Activated T-helper 17 cell treated with anti-CD3 and anti-CD28 coated beads, Interleukin-2, amount 50 U/mL, for 72 hours (primary cell): ENCODE measurements at regions not wholly inside any gene's neighbourhood (a gene's known extent, or its start where the extent isn't known, plus 50 kb on each side); places are given as distances from the start of the nearest gene placed in this dataset.

Source experiments
- ATAC-seq: fragments of 150-1000 bp; cut with Tn5 transposase; replicated peaks from 2 replicates; pipeline ENCODE4 v1.10.0; 2021; ENCODE audit warnings: mild to moderate bottlenecking, moderate library complexity
- H3K27ac Mint-ChIP-seq: one replicate; pipeline ENCODE4 v1.8.0; 2022; ENCODE audit warnings: mixed read lengths
- H3K27me3 Mint-ChIP-seq: one replicate; pipeline ENCODE4 v1.8.0; 2022; ENCODE audit warnings: mixed read lengths
- H3K36me3 Mint-ChIP-seq: one replicate; pipeline ENCODE4 v1.8.0; 2022; ENCODE audit warnings: low read depth, mild to moderate bottlenecking, mixed read lengths
- H3K4me1 Mint-ChIP-seq: one replicate; pipeline ENCODE4 v1.8.0; 2022; ENCODE audit warnings: mixed read lengths
- H3K4me3 Mint-ChIP-seq: one replicate; pipeline ENCODE4 v1.8.0; 2022; ENCODE audit warnings: mild to moderate bottlenecking, mixed read lengths
- H3K9me3 Mint-ChIP-seq: one replicate; pipeline ENCODE4 v1.8.0; 2022; ENCODE audit warnings: mixed read lengths

DNA sequence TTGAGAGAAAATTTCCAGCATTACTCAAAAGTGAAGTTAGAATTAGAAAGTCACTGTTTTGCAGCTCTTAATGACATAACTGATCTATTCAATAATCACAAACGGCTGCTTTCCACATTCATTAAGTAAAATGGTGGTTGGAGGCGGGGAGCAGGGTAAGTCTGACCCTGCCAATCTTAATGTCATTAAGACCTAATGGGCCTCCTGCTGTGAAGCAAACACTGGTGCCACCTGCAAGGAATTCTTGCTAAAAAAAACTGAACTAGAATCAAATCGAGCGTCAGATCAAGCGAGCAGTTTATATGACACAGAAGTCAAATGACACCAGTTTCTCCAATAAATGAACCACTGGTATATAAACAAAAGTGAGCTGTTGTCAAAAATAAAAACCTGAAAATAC is 351.5 kb downstream of the BRD1 start:
- Mint-ChIP-seq H3K4me3 (no peak overlapping the region), H3K4me1 (peaks cover 17% of the 10 kb centered on the region), H3K9me3 (peaks cover 16% of the 10 kb centered on the region), H3K27ac (no peak overlapping the region), H3K27me3 (no peaks in the 10 kb centered on the region), H3K36me3 (peaks cover 17% of the 10 kb centered on the region)
- ATAC-seq: no peak

GRCh38 chr22:49475253-49475652 is 352.4 kb downstream of the BRD1 start:
- H3K36me3 Mint-ChIP-seq: peaks cover 17% of the 10 kb centered on the region
- H3K27ac Mint-ChIP-seq: no peak overlapping the region
- H3K4me3 Mint-ChIP-seq: no peak overlapping the region
- H3K9me3 Mint-ChIP-seq: peaks cover 16% of the 10 kb centered on the region
- ATAC-seq: no peak
- no peaks in the 10 kb centered on the region for H3K27me3 Mint-ChIP-seq
- peaks cover 17% of the 10 kb centered on the region for H3K4me1 Mint-ChIP-seq

DNA sequence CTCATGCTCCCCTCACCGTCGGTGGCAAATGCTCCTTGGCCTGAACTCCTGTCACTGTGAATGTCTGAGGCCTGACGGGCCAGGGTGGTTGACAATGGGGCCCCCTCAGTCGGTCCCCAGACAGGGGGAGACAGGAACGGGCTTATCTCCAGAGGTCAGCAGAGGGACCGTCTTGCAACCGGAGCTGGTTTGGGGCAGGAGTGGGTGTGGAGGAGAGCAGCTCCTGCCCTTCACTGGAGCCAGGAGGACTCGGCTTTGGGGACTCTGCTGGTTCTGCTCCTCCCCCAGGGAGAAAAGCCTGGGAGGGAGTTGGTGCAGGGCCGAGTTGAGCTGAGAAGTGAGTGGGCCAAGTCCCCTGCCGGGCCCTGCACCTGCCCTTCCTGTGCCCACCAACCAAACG is 354.4 kb downstream of the BRD1 start:
- H3K27ac Mint-ChIP-seq: no peak overlapping the region
- no peak for ATAC-seq
- H3K4me1 Mint-ChIP-seq: peaks cover 11% of the 10 kb centered on the region
- H3K4me3 Mint-ChIP-seq: no peak overlapping the region
- H3K9me3 Mint-ChIP-seq: peaks cover 12% of the 10 kb centered on the region
- H3K27me3 Mint-ChIP-seq: no peaks in the 10 kb centered on the region
- H3K36me3 Mint-ChIP-seq: peaks cover 13% of the 10 kb centered on the region

GRCh38 chr22:49470741-49471503 is 356.8 kb downstream of the BRD1 start:
- Mint-ChIP-seq H3K4me1 (no peaks in the 10 kb centered on the region), H3K4me3 (no peak overlapping the region), H3K36me3 (peaks cover under 1% of the 10 kb centered on the region), H3K27ac (no peak overlapping the region), H3K9me3 (no peaks in the 10 kb centered on the region), H3K27me3 (no peaks in the 10 kb centered on the region)
- ATAC-seq: no peak

- Mint-ChIP-seq H3K36me3 (no peaks in the 10 kb centered on the region), H3K27me3 (no peaks in the 10 kb centered on the region), H3K9me3 (no peaks in the 10 kb centered on the region), H3K4me1 (no peaks in the 10 kb centered on the region), H3K4me3 (no peak overlapping the region), H3K27ac (no peak overlapping the region)
- no peak for ATAC-seq
Measured at GRCh38 chr22:49469896-49470740, 357.6 kb downstream of the BRD1 start.

DNA sequence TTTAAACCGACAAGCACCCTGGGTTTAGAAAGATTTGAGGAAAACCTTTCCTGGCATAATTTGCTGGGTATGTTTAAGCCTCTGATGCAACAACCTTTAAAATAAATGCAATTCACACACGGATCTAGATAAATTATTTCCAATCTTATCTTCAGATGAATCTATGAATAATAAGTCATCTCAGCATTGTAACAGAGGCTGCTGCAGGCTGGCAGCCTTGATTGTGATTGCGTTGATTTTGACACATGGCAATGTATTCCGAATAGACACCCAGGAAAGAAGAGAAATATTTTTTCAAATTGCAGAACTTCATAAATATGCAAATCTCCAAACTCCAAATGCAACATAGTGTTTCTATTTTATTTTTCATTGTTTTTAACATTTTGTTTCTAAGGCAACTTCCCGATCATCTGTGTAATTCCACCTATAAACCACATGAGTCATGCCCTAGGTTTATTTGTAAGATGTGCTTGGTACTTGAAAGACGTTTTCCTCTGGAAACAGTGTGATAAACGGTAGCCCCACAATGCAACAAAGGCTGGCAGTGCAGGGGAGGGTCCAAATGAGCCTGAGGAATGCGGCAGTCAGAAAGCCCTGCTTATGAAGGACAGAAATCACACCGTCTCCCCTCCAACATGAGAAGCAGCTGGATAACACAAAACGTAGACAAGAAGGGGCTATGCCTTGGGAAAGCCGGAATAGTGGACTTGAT is 359.0 kb downstream of the BRD1 start:
- ATAC-seq: no peak
- H3K27ac Mint-ChIP-seq: no peak overlapping the region
- H3K4me3 Mint-ChIP-seq: no peak overlapping the region
- H3K4me1 Mint-ChIP-seq: no peaks in the 10 kb centered on the region
- H3K27me3 Mint-ChIP-seq: no peaks in the 10 kb centered on the region
- no peaks in the 10 kb centered on the region for H3K36me3 Mint-ChIP-seq
- H3K9me3 Mint-ChIP-seq: no peaks in the 10 kb centered on the region

DNA sequence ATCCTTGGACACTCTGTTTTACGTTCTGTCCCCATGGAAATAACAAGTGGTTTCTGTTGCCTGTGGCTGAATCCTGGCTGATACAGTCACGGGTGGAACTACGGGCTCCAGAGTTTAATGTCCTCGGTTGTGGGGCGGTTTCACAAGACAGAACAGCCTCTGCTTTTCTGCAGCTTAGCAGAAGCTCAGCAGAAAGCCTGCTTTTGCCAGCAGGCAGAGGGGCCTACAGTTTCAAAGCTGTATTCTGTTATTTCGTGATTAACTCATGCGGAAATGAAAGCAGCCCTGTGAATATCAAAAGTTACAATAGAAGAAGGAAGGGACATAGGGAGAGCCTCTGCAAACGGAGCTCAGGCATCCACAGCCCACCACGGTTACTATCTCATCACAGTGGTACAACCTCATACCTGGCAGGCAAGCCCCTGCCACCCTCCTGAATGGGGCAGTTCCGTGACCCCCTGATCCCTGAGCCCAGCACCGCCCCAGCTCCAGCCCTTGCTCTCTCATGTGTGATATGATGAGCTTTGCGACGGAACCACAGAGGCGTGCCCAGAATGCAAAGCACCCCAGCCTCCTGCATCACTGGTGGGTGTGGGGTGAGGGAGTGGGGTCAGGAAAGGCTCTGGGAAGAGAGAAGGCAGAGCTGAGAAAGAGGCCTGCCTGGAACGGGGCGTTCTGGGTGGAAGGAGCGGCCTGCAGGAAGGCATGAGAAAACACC is 360.6 kb downstream of the BRD1 start:
- Mint-ChIP-seq H3K27me3 (no peaks in the 10 kb centered on the region), H3K27ac (no peak overlapping the region), H3K9me3 (no peaks in the 10 kb centered on the region), H3K4me1 (no peaks in the 10 kb centered on the region), H3K36me3 (no peaks in the 10 kb centered on the region), H3K4me3 (no peak overlapping the region)
- ATAC-seq: no peak

DNA sequence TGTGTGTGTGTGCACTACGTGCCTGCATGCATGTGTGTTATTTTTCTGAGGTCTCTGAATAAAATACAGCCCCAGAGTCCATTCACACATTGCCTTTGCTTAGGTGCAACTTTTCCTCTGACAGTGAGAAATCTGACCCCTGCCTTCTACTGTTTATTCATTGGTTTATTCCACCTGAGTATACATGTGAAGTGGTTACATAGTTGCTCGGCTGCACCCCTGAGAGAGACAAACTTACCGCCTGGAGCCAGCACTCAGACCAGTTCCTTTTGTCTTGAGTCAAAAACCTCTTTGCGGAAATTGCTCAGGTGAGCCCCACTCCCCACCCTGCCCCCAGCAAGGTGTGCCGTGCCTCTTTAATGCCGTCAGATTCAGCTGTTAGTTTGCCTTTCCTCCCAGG is 363.6 kb downstream of the BRD1 start:
- Mint-ChIP-seq H3K9me3 (no peaks in the 10 kb centered on the region), H3K27me3 (no peaks in the 10 kb centered on the region), H3K27ac (no peak overlapping the region), H3K4me1 (no peaks in the 10 kb centered on the region), H3K36me3 (no peaks in the 10 kb centered on the region), H3K4me3 (no peak overlapping the region)
- ATAC-seq: no peak

DNA sequence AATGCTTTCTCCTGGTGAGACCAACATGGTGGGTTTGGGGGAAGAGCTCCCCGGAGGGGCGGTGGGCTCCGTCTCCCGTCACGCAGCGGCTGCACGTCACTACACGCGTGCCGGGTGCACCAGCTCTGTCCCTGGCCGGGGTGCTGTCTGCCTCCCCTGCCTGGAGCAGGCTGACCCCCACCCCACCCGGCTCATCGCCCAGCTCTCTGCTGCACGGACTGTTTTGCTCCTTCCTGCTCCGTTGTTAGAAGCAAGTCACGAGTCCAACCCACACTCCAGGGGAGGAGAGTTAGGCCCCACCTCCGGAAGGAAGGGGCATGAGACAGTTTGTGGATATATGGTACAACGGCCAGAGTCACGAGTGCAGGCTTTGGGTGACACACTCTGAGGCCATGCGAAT is 364.9 kb downstream of the BRD1 start:
- ATAC-seq: peak; percentile 29
- H3K36me3 Mint-ChIP-seq: no peaks in the 10 kb centered on the region

GRCh38 chr22:49462291-49462690 is 365.4 kb downstream of the BRD1 start:
- Mint-ChIP-seq H3K4me1 (no peaks in the 10 kb centered on the region), H3K4me3 (no peak overlapping the region), H3K36me3 (no peaks in the 10 kb centered on the region), H3K27ac (no peak overlapping the region), H3K27me3 (no peaks in the 10 kb centered on the region), H3K9me3 (no peaks in the 10 kb centered on the region)
- ATAC-seq: no peak

More for the DNA sequence above, 364.9 kb downstream of the BRD1 start:
- H3K4me3 Mint-ChIP-seq: no peak overlapping the region
- H3K4me1 Mint-ChIP-seq: no peaks in the 10 kb centered on the region
- no peaks in the 10 kb centered on the region for H3K9me3 Mint-ChIP-seq
- H3K27me3 Mint-ChIP-seq: no peaks in the 10 kb centered on the region
- no peak overlapping the region for H3K27ac Mint-ChIP-seq

DNA sequence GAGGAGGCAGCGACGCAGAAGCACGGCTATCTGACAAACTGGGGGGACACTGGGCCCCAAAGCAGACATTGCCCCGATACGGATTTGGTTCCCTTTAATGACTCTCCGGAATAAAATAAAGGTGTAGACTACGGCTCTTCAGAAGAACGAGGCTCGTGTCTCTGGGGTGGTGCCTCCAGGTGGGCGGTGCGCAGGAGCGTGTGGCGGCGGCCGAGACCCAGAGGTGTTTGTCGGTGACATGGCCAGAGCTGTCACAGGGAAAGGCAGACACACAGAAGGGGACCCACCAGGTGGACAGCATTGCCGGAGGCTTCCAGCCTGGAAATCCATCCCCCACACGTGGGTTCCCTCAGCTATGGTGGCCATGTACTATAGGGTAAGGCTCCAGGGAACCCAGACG is 366.0 kb downstream of the BRD1 start:
- H3K4me1 Mint-ChIP-seq: no peaks in the 10 kb centered on the region
- no peak overlapping the region for H3K27ac Mint-ChIP-seq

GRCh38 chr22:49460592-49461281 is 366.9 kb downstream of the BRD1 start:
- ATAC-seq: no peak
- H3K4me3 Mint-ChIP-seq: no peak overlapping the region
- H3K4me1 Mint-ChIP-seq: no peaks in the 10 kb centered on the region
- H3K36me3 Mint-ChIP-seq: no peaks in the 10 kb centered on the region
- H3K27me3 Mint-ChIP-seq: no peaks in the 10 kb centered on the region
- no peaks in the 10 kb centered on the region for H3K9me3 Mint-ChIP-seq
- H3K27ac Mint-ChIP-seq: no peak overlapping the region

More for the DNA sequence above, 366.0 kb downstream of the BRD1 start:
- no peaks in the 10 kb centered on the region for H3K36me3 Mint-ChIP-seq
- H3K4me3 Mint-ChIP-seq: no peak overlapping the region
- no peak for ATAC-seq
- no peaks in the 10 kb centered on the region for H3K27me3 Mint-ChIP-seq
- no peaks in the 10 kb centered on the region for H3K9me3 Mint-ChIP-seq

- no peak overlapping the region for H3K4me3 Mint-ChIP-seq
- no peaks in the 10 kb centered on the region for H3K9me3 Mint-ChIP-seq
- H3K36me3 Mint-ChIP-seq: no peaks in the 10 kb centered on the region
- no peaks in the 10 kb centered on the region for H3K4me1 Mint-ChIP-seq
- no peak overlapping the region for H3K27ac Mint-ChIP-seq
- ATAC-seq: no peak
- no peaks in the 10 kb centered on the region for H3K27me3 Mint-ChIP-seq
Measured at GRCh38 chr22:49460091-49460490, 367.6 kb downstream of the BRD1 start.

GRCh38 chr22:49458708-49459099 is 369.0 kb downstream of the BRD1 start:
- H3K4me3 Mint-ChIP-seq: no peak overlapping the region

More at GRCh38 chr22:49458708-49459099, 369.0 kb downstream of the BRD1 start:
- Mint-ChIP-seq H3K27ac (no peak overlapping the region), H3K9me3 (no peaks in the 10 kb centered on the region), H3K27me3 (no peaks in the 10 kb centered on the region), H3K4me1 (no peaks in the 10 kb centered on the region), H3K36me3 (no peaks in the 10 kb centered on the region)
- no peak for ATAC-seq
